PC-9 (cell line): ENCODE measurements at regions not wholly inside any gene's neighbourhood (a gene's known extent, or its start where the extent isn't known, plus 50 kb on each side); places are given as distances from the start of the nearest gene placed in this dataset.

Source experiments
- EZH2 ChIP-seq: fragments of 200-600 bp; sonication (generic); IDR thresholded peaks from 2 replicates; pipeline ENCODE4 v1.8.0; 2017; ENCODE audit warnings: antibody characterized with exemption, low read depth
- TF ChIP-seq, protein P1 (sequence below): fragments of 200-600 bp; sonication (generic); conservative IDR thresholded peaks from 2 replicates; pipeline ENCODE4 v1.6.1; 2017; ENCODE audit warnings: mixed run types, antibody characterized with exemption, mild to moderate bottlenecking, moderate library complexity

DNA sequence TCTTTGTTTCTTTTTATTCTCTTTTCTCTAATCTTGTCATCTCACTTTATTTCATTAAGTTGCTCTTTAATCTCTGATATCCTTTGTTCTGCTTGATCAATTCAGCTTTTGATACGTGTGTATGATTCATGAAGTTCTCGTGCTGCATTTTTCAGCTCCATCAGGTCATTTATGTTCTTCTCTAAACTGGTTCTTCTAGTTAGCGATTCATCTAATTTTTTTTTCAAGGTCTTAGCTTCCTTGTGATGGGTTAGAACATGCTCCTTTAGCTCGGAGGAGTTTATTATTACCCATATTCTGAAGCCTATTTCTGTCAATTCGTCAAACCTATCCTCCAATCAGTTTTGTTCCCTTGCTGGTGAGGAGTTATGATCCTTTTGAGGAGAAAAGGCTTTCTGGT, 1045.0 kb upstream of the ADGRL3 start:
- TF ChIP-seq, protein P1, sequence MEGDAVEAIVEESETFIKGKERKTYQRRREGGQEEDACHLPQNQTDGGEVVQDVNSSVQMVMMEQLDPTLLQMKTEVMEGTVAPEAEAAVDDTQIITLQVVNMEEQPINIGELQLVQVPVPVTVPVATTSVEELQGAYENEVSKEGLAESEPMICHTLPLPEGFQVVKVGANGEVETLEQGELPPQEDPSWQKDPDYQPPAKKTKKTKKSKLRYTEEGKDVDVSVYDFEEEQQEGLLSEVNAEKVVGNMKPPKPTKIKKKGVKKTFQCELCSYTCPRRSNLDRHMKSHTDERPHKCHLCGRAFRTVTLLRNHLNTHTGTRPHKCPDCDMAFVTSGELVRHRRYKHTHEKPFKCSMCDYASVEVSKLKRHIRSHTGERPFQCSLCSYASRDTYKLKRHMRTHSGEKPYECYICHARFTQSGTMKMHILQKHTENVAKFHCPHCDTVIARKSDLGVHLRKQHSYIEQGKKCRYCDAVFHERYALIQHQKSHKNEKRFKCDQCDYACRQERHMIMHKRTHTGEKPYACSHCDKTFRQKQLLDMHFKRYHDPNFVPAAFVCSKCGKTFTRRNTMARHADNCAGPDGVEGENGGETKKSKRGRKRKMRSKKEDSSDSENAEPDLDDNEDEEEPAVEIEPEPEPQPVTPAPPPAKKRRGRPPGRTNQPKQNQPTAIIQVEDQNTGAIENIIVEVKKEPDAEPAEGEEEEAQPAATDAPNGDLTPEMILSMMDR = no peak
- no peak for TF ChIP-seq EZH2
